ENCODE measurements at regions not wholly inside any gene's neighbourhood (a gene's known extent, or its start where the extent isn't known, plus 50 kb on each side); places are given as distances from the start of the nearest gene placed in this dataset.

DNA sequence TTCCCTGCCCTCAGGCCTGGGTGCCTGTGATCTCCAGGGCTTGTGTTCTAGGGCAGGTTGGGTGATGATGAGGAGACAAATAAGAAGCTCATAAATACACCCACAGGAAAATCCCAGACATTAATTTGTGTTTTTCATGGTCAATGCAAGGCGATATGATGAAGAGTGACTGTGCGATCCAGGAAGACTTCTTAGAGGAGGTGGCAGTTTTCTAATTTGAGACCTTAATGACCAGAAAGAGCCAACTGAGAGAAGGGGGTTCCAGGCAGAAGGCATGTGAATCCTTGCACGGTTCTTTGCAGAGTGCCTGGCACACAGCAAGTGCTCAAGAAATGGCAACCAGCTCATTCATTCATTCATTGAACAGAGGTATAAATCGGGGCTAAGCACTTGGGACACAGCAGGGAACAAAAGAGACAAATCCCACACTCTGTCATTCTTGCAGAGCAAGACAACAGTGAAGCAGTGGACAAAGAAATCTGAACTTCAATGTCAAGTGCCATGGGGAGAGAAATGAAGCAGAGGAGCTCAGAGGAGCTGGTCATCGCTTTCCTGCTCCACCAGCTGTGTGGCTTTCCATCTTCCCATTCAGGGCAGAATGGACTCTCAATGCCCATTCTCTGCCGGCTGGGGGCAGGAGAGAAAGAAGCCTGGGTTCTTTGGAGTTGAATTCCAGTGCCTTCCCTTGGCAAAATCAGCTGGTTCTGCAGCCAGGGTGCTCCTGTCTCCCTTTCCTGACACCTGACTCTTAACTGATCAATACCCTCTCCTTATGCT lies 128.3 kb downstream of the AACS start:
- no peak for DNase-seq (ENCODE audit: low read depth)

DNA sequence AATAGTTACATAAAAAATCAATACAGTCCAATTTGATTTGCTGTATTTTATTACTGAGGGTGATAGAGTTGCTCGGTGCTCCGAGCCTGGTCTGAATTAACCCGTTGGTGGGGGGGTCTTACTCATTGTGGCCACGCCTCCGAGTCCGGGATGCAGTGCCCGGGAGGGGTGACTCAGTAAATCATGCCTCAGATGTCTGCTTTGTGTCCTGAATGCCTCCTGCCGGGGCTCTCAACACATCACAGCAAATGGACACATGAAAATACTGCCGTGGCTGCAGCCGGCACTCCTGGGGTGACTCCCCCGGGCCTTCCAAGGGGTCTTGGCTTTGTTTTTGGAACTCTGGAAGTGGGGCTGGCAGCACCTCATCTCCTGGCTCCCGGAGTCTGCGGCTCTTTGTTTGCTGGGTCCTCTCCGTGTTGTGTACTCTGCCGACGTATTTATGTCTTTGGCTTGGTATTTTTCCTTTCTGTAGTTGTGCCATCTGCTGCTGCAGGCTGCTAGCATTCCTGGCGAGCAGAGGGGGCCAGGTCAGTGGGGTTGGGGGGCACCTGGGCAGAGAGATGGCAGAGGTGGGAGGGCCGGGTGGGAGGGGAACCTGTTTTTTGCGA lies 129.0 kb downstream of the AACS start:
- peak; percentile 60 for DNase-seq (ENCODE audit: low read depth)

DNA sequence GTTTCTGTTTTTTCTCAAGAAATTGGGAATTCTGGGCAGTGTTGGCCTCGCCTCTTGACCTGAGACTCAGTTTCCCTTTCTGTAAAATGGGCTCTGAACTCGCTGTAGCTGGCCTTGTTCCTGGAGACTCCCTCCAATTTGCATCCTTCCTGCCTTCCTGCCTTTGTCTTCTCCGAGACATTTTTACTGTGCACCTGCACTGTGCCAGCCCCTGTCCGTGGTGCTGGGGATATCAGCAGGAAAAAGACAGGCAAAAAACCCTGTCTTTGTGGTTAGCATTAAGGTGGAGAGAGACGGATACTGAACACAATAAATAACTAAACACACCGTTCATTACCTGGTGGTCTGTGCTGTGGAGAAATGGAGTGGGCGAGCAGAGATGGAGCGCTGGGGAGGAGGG lies 129.8 kb downstream of the AACS start:
- DNase-seq (ENCODE audit: low read depth): no peak

DNA sequence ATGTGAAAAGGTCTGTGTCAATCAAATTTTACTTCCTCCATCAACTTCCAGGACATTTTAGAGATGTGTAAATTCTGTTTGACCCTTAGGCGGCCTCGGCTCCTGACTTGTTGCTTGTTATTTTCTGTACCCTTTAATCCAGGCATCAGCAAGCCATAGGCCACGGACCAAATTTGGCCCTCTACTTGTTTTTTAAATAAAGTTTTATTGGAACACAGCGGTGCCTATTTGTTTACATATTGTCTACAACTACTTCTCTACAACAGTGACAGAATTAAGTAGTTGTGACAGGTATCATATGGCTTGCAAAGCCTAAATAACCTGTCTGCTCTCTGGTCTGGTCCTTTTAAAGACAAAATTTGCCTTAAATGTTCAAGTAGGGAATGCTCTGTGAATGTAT lies 132.1 kb downstream of the AACS start:
- DNase-seq (ENCODE audit: low read depth): no peak

DNA sequence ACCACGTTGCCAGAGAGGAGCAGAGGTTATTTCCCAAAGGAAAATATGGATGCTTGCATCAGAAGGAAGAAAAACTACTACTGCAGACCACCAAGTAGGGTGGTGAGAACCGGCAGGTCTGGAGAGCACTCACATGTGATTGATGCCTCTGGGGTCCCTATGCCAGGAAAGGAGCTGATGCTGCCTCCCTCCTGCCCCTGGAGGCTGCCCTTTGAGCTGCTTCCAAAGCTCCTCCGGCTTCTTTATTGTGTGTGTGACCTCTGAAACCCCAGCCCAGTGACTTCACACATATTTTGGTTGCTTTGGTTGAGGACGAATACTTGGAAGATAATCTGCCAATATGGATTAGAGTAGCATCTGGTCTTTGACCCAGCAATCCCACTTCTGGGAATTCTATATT lies 133.4 kb downstream of the AACS start:
- DNase-seq (ENCODE audit: low read depth): no peak

DNA sequence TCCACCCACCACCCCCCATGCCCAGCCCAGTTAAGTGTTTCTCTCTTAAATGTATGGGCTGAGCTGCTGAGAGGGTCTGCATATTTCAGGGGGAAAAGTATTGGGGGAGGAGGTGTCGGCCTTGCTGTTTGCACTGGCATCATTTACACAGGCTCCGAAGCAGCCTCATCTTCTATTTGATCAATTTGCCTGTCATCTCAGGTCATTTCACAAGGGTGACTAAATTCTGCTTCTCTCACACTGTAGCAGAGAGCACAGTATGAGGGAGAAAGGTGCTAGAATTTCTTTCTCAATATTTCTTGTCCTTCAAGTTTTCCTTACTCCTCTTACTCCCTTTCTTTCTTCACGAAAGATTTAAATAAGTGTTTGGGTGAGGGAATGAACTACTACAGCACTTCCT lies 135.9 kb downstream of the AACS start:
- DNase-seq (ENCODE audit: low read depth): no peak

DNA sequence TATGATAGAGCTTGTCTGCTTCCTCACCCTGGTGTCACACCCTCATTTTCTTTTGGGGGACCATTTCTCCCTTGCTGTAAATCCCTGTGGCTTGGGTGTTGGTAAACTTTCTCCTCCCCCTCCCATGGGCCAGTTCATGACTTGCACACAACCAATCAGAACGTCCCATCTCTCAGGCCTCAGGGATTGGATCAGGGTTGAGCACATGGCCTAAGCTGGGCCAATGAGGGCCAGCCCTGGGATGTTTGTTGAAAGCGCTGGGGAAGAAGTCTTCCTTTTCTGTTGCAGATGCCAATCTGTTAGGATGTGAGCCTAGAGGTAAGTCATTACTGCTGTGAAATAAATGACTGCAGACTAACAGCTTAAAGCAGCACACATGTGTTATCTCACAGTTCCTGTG lies 136.7 kb downstream of the AACS start:
- no peak for DNase-seq (ENCODE audit: low read depth)

DNA sequence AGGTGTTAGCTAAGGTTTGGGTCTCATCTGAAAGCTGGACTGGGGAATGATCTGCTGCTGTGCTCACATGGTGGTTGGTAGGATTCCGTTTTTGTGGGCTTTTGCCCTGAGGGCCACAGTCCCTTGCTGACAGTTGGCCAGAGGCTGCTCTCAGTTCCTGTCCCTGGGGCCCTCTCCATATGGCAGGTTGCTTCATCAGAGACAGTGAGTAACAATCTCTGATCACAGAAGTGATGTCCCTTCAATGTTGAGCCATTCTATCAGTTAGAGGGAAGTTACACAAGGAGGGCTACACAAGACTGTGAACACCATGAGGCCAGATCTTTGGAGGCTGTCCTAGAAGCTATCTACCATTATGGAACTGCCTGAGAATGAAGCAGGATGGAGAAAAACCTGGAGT lies 137.2 kb downstream of the AACS start:
- no peak for DNase-seq (ENCODE audit: low read depth)

DNA sequence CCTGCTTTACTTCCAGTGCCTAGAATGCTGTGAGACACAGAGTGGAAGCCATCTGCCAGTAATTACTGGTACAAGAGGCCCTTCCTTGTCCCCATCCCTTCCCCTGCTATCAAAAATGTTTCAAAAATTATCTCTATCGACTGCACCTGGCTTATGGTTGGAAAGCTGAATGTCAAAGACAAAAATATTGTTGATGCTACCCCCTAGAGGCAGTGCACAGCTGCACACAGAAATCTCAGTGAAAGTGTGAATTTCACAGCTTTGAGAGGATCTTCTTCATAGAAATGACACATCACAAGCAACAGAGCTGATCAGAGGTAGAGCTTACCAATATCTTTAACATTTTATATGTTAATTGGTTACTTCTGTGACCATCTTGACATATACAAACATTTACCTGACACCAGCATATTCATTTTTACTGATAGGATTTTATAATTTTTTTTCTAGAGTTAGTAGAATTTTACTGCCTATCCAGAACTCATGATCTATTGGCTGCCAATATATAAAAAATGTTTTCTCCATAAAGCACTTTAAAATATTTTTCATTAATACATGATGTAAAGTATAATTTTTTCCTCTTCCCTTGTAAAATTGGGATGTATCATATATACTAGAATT lies 138.0 kb downstream of the AACS start:
- no peak for DNase-seq (ENCODE audit: low read depth)

DNA sequence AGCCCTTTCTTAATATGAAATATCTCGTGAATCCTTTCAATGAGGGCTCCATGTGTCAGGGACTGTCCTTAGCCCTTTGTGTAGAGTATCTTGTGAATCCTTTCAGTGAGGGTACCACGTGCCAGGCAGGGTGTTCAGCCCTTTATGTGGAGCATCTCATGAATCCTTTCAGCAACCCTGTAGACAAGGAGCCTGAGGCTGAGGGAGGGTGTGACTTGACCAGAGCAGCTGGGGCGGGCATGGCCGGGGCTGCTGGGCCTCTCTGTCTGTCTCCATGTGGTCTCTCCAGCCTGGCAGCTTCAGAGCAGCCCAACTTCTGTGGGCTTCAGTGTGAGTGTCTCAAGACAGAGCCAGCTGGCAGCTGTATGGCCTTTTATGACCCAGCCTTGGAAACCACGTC lies 140.2 kb downstream of the AACS start:
- no peak for DNase-seq (ENCODE audit: low read depth)

DNA sequence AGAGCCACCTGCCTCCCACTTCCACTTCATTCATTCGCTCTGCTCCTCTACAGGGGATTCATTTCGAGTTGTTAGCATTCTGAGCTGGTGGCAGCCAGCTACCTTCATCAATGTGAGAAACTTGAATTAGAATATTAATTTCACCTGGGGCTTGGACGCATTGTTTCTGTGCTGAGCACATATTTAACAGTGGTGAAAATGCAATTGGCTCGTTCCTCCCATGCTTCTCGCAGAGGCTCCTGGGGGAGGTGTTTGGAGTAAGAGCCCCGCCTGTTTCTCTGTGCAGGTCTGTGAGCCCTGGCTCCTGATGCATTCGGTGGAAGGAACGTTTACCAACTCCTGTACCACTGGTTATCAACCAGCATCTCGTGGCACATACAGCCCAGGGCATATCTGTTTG lies 141.5 kb downstream of the AACS start:
- DNase-seq (ENCODE audit: low read depth): no peak

DNA sequence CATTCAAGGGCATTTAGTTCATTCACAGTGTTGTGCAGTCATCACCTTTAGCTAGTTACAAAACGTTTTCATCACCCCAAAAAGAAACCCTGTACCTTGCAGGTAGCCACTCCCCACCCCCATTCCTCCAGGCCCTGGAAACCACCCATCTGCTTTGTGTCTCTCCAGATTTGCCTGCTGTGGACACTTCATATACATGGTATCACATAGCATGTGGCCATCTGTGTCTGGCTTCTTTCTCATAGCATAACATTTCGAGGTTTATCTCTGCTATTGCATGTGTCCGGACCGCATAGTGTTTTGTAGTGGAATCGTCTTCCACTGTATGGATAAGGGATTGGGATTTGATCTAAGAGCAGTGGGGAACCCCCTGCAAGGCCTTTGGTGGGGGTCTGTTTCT lies 143.1 kb downstream of the AACS start:
- no peak for DNase-seq (ENCODE audit: low read depth)

DNA sequence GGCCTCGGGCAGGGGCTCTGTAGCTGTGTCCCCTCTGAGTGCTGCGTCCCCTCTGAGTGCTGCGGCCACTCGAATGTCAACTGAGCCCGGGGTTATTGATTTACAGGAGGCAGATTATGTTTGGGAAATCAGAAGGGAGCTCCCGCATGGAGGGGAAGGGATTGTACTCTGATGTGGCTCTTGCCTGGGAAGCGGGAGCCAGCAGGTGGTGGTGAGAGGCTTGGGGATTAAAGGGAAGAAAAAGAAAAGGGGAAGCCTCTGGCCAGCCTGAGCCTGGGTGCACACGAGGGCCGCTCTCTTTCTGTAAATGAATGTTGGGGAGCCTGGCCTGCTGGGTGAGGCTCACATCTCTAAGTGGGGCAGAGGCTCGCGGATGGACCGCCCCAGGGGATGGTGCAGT lies 143.7 kb downstream of the AACS start:
- no peak for DNase-seq (ENCODE audit: low read depth)

DNA sequence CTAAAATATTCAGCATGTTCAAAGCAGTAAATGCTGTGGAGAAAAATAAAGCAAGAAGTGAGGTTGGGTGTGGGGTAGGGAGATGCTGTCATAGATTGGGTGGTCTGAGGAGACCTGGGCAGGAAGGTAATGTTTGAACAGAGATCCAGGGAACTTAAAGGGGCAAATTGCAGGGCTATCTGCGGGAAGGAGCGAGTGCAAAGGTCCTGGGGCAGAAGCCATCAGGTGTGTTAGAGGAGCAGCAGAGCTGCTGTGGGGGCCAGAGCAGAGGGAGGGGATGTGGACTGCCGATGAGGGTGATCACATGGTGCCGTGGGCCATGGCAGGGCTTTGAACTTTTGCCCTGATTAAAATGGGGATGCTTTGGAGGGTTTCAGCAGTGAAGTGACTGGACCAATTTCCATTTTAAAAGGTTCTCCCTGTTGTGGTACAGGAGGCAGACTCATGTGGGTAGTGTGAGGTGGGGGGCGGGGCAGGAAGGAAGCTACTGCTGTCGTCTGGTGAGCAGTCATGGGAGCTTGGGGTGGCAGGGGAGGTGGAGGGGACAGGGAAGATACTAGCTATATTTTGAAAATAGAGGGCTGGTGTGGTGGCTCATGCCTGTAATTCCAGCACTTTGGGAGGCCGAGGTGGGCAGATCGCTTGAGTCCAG lies 145.0 kb downstream of the AACS start:
- DNase-seq (ENCODE audit: low read depth): no peak

DNA sequence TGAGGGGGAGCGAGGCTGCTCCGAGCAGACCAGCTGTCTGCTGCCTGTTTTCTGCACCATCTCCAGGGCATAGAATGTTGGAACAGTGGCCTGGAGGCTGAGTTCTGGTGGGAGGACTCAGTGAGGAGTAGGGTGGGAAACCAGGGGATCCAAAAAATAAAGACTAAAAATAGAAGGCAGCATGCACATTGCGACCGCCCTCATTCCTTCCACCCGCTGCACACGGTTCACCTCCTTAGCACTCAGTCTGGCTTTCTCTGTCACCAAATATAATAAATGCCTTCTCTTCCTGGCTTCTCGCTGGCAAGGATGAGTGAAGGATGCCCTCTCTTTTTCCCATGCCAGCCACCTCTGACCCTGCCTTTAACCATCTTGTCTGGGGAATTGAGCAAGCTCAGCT lies 146.2 kb downstream of the AACS start:
- DNase-seq (ENCODE audit: low read depth): no peak

DNA sequence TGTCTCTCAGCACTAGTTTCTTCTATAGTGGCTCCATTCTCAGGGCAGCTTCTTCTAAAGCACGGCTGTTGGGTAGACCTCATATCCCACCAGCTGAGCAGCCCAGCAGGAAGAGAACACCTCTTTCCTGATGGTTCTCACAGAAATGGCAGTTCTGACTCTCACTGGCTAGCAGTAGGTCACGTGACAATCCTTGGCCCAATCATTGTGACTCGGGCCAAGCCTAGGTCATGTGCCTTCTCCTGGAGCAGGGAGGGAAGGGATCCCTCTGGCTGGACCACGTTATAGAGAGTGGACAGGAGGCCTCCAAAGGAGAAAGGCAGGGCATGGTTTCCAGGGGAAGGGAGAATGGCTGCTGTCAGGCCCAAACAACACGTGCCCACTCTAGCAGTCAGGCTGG lies 149.1 kb downstream of the AACS start:
- DNase-seq (ENCODE audit: low read depth): no peak

DNA sequence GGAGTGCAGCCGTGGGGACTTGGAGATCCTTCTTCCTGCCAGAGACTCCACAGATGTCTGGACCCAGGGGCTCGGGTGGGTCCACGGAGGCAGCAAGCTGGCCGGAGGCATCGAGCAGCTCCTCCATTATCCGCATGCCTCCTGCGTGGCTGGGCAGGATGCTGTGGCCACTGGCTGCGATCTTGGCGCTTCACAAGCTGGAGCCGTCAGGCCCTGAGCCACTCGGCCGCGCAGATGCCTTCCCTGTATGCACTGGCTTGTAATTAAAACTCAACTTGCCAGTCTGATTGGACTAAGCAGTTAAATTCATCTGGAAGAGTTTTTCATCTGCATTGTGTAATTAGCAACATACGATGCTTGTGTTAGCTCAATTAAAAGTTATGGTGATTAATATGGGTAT lies 151.5 kb downstream of the AACS start:
- no peak for DNase-seq (ENCODE audit: low read depth)

DNA sequence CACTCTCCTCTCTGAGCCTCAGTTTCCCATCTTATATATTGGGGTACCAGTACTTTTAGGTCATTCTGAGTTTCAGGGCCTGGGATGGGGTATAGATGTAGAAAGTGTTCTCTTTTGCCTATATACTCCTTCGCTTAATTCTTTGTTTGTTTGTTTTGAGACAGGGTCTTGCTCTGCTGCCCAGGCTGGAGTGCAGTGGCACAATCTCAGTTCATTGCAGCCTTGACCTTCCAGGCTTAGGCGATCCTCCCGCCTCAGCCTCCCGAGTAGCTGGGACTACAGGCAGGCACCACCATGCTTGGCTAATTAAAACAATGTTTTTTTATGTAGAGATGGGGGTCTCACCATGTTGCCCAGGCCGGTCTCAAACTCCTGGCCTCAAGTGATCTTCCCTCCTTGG lies 152.1 kb downstream of the AACS start:
- no peak for DNase-seq (ENCODE audit: low read depth)

DNA sequence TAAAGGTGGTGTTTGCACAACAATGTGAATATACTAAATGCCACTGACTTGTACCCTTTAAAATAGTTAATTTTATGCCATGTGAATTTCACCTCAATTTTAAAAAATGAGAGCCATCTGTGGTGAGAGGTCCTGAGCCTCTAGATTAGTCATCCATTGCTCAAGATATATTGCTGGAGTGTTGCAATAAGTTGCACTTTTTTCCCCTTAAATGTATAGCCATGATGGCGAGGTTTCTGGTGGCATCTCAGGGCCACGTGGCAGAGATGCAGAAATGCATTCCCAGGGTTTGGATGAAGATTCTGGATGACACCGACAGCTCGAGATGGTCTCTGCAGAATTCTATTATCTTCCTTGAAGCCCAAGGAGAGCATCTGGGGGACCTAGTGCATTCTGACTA lies 153.7 kb downstream of the AACS start:
- no peak for DNase-seq (ENCODE audit: low read depth)

DNA sequence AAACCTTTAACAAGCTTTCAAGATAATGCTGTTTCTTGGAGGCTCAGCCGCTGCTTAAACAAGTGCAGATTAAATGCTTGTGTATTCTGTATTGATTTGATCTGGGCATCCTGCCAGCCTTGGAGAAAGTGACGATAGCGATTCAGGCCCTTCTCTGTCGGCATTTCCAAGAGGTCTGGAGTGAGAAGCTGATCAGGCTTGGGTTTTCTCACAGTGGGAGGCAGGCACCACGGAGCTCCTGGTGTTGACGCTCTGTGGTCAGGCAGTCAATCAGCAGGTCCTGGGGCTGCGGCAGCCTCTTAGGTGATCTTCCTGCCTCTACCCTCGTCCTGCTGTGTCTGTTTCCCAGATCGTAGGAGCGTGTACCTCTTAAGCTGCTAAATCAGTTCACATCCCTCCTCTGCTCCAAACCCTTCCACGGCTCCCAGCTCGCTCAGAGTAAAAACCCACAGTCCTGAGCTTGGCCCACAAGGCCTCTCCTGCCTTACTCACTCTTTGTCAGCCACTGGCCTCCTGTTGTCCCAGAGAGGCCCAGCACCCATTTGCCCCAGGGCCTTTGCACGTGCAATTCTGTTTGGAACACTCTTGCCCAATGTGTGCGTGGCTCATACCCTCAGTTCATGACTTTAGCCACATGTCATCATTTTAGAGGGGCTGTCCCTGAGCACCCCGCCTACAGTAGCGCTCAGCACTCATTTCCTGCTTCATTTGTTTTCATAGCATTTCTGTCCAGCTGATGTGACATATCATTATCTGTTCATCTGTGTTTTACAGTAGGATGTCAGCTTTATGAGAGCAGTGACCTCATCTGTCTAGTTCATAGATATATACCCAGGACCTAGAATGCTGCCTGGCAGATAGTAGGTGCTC lies 155.4 kb downstream of the AACS start:
- DNase-seq (ENCODE audit: low read depth): no peak

DNA sequence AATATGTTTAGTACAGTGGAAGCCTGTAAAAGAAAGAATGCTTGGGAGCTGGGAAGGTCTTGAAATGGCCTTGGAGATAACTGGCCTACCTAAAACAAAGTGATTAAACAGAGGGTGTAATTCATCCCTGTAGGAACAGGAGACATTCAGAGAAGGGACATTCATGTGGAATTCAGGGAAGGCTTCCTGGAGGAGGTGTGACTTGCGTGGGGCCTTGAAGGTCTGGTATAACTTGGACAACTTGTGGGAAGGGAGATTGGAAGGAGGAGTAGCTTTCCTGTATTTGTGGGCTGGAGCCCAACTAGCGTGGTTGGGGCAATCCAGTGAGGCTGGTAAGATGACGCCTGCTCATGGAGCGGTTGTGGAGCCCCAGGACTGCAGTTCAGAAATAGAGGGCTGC lies 156.4 kb downstream of the AACS start:
- DNase-seq (ENCODE audit: low read depth): no peak

DNA sequence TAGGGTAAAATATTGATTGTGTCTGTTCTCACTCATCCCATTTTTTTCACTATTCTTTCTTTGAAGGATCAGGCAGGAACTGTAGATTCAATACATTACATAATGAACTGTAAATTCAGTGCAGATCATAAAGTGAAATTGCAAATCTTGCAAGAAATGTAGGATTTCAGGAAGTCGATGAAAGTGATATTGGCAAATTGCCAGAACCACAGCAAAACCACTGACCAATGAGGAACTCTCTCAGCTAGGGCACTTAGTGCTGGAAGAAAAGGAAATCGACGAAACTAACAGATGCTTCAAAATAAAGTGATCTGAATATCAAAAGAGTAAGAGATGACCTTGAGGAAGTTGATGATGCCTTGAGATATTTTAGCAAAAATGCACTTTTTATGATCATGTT lies 157.6 kb downstream of the AACS start:
- no peak for DNase-seq (ENCODE audit: low read depth)
